ENCODE measurements at regions not wholly inside any gene's neighbourhood (a gene's known extent, or its start where the extent isn't known, plus 50 kb on each side); places are given as distances from the start of the nearest gene placed in this dataset.

- intact Hi-C loops (cut with micrococcal nuclease) (no loop called here), in situ Hi-C loops (cut with MboI) (no loop called here)
- no peak overlapping the region for H3K4me3 ChIP-seq
- no peak overlapping the region for H3K4me2 ChIP-seq (ENCODE audit: insufficient read depth, low read length)
- H3K36me3 ChIP-seq (ENCODE audit: control insufficient read depth, insufficient read depth, low read length): no peaks in the 10 kb centered on the region
- TF ChIP-seq SOX6 (IDR thresholded peaks at IDR 0.05) (no peak), ETS2 (tag; IDR thresholded peaks at IDR 0.05; ENCODE audit: borderline replicate concordance, poor library complexity, severe bottlenecking) (no peak), MTF1 (CRISPR knock-in tag; IDR thresholded peaks at IDR 0.05; ENCODE audit: borderline replicate concordance) (no peak), XRCC4 (IDR thresholded peaks at IDR 0.05; ENCODE audit: extremely low read depth, insufficient read depth, insufficient read length) (no peak), ETV1 (tag; conservative IDR thresholded peaks at IDR 0.05; ENCODE audit: low read depth) (no peak), AFF1 (IDR thresholded peaks at IDR 0.05; ENCODE audit: low read depth in 1 of 2, partially characterized antibody in 2 of 2) (no peak), ZNF668 (CRISPR knock-in tag; IDR thresholded peaks at IDR 0.05) (no peak), KAT7 (CRISPR knock-in tag; IDR thresholded peaks at IDR 0.05; ENCODE audit: borderline replicate concordance) (no peak), KHSRP (IDR thresholded peaks at IDR 0.05) (no peak), JUN (IDR thresholded peaks at IDR 0.05; ENCODE audit: borderline replicate concordance, low read depth, low read length) (no peak), JUN (CRISPR knock-in tag; IDR thresholded peaks at IDR 0.05; ENCODE audit: borderline replicate concordance) (no peak), AFF4 (CRISPR knock-in tag; IDR thresholded peaks at IDR 0.05) (no peak), FOXJ2 (tag; IDR thresholded peaks at IDR 0.05) (no peak)
- no peaks in the 10 kb centered on the region for H4K20me1 ChIP-seq (replicated peaks; ENCODE audit: control insufficient read depth, insufficient read depth, low read length)
- FAIRE-seq (no peak), ATAC-seq (no peak), DNase-seq (ENCODE audit: extremely low read depth in 1 of 4, low spot score in 3 of 4) (no peak)
- H3K79me2 ChIP-seq (ENCODE audit: control insufficient read depth, insufficient read depth, low read length): no peaks in the 10 kb centered on the region
- no peak overlapping the region for H3K9ac ChIP-seq (ENCODE audit: insufficient read depth in 1 of 2, low read depth in 2 of 2, low read length in 2 of 2)
- 0% methylated on average over 1 of the region's 1 CpG for WGBS (ENCODE audit: insufficient coverage, low coverage, missing lambda C conversion rate)
- H3K9me1 ChIP-seq (ENCODE audit: control insufficient read depth, insufficient read depth, low read length): no peaks in the 10 kb centered on the region
- no peak overlapping the region for H2AFZ ChIP-seq (ENCODE audit: low read depth, low read length)
- H3K9me3 ChIP-seq (replicated peaks; ENCODE audit: control insufficient read depth, insufficient read depth, low read depth, low read length): no peaks in the 10 kb centered on the region
- POLR2A ChIA-PET: no interaction called here
- BruUV-seq (replicated peaks): no TSS peak
- H3K27me3 ChIP-seq (ENCODE audit: control insufficient read depth in 2 of 2, insufficient read depth in 2 of 2, low read length in 2 of 2): no peaks in the 10 kb centered on the region
- no peaks in the 10 kb centered on the region for H3K4me1 ChIP-seq (replicated peaks in 1 of 2; ENCODE audit: control insufficient read depth in 2 of 2, insufficient read depth in 2 of 2, low read length in 2 of 2)
- CTCF ChIA-PET (ENCODE audit: low intra/inter-chr PET ratio): no interaction called here
- no peak overlapping the region for H3K27ac ChIP-seq (ENCODE audit: extremely low read depth, low read depth, low read length)
Observed at GRCh38 chr6:121595646-121596045, 160.2 kb downstream of the GJA1 start.

Data from K562 (cell line).